ENCODE measurements at regions not wholly inside any gene's neighbourhood (a gene's known extent, or its start where the extent isn't known, plus 50 kb on each side); places are given as distances from the start of the nearest gene placed in this dataset.

DNA sequence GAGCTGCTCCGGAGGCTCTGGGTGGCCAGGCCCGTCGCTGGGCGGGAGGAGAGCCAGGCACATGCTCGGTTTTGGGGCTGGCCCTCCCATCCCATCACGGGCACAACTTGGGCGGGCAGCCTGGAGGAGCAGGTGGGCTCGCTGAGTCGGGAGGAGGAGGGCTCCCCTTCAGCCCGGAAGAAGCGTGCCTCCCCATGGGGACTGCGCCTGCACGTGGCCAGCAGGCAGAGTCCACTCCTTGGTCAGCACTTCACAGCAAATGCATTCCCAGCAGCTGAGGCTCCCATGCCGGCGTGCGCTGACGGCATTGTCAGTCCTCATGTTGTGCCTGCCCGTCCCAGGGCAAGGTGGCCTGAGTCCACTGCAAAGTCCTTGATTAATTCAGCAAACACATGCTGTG lies 1281.7 kb downstream of the BRD1 start:
- Histone ChIP-seq H3K27me3 (peaks cover 0 to 5% (median 0%) of the 10 kb centered on the region in 11 experiments; a peak in 1 of 22 replicates), H4K20me1 (peaks cover 0 to 34% (median 0%) of the 10 kb centered on the region in 11 experiments; a peak in 7 of 22 replicates), H3K4me3 (no peak overlapping the region), H3K9me3 (replicated peaks in 1 of 11) (peaks cover 0 to 10% (median 4%) of the 10 kb centered on the region in 11 experiments; a peak in 6 of 22 replicates), H3K9ac (no peak overlapping the region), H3K36me3 (no peaks in the 10 kb centered on the region), H3K27ac (no peak overlapping the region), H3K4me1 (peaks cover 0 to 47% (median 35%) of the 10 kb centered on the region in 10 experiments; a peak in 15 of 20 replicates), H3K4me2 (peak overlapping the region in 7 of 11 experiments; percentile 2 to 90 (median 79); a peak in 10 of 22 replicates)
- TF ChIP-seq Cebpa-rat (IDR thresholded peaks at IDR 0.05) = no peak

DNA sequence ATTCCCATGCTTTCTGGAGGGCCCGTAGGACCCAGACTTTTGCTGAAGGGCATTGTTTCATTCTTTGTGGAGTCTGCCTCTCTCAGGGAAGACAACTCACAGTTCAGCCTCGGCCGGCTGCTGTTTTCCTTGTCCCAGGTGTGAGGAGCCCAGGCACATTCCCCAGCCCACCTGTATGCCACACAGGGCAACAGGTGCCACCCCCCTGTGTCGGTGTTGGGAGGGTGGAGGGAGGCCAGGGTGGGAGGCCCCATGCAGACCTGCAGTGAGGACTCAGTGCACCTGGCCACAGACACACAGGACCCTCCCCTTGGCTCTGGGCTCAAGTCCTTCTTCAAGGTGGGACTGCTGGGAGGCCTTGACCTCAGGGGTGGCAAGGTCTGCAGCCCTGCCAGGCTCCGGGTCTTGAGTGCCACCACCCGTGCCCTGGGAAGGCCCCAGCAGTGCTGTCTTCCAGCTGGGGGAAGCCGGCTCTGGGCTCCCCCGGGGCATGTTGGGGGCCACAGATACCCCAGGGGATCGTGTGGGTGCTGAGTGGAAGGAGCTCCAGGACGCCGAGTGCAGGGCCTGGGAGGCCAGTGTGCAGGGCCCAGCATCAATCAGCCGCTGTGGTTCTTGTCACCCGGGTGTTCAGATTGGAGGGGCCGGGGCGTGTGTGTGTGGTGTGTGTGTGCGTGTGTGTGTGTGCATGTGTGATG lies 1286.1 kb downstream of the BRD1 start:
- Histone ChIP-seq H4K20me1 (peaks cover 0 to 22% (median 0%) of the 10 kb centered on the region in 11 experiments; a peak in 5 of 22 replicates), H3K27ac (no peak overlapping the region), H3K27me3 (no peaks in the 10 kb centered on the region), H3K36me3 (no peaks in the 10 kb centered on the region), H3K4me2 (peak overlapping the region in 7 of 11 experiments; percentile 22 to 64 (median 55); a peak in 13 of 22 replicates), H3K4me3 (no peak overlapping the region), H3K9ac (no peak overlapping the region), H3K9me3 (replicated peaks in 1 of 11) (peaks cover 0 to 10% (median 4%) of the 10 kb centered on the region in 11 experiments; a peak in 6 of 22 replicates), H3K4me1 (peaks cover 0 to 25% (median 16%) of the 10 kb centered on the region in 10 experiments; a peak in 14 of 20 replicates)
- no peak for TF ChIP-seq Cebpa-rat (IDR thresholded peaks at IDR 0.05)

DNA sequence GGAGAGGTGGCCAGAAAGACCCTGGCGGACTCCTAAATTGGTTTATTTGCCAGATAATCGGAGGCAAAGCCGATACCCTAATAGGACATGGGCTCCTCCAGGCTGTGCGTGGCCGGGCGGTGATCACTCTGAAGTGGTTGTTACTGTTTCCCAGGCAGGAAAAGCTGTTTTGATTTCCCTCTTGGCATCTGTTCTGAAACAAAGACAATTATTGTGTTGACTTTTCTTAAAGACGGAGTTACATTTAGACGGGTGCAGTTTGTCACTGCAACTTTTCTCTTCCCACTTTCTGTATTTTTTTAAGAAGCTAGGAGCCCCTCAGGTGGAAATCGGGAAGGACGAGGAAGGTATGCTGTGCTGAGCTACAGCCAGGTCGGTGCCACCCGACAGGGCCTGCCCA lies 1288.4 kb downstream of the BRD1 start:
- Histone ChIP-seq H3K9ac (no peak overlapping the region), H4K20me1 (peaks cover 0 to 16% (median 0%) of the 10 kb centered on the region in 11 experiments; a peak in 5 of 22 replicates), H3K27me3 (no peaks in the 10 kb centered on the region), H3K27ac (no peak overlapping the region), H3K9me3 (replicated peaks in 1 of 11) (peaks cover 0 to 5% (median 1%) of the 10 kb centered on the region in 11 experiments; a peak in 6 of 22 replicates), H3K4me1 (peaks cover 0 to 16% (median 9%) of the 10 kb centered on the region in 10 experiments; a peak in 12 of 20 replicates), H3K4me3 (no peak overlapping the region), H3K36me3 (no peaks in the 10 kb centered on the region), H3K4me2 (no peak overlapping the region)
- TF ChIP-seq Cebpa-rat (IDR thresholded peaks at IDR 0.05) = no peak

DNA sequence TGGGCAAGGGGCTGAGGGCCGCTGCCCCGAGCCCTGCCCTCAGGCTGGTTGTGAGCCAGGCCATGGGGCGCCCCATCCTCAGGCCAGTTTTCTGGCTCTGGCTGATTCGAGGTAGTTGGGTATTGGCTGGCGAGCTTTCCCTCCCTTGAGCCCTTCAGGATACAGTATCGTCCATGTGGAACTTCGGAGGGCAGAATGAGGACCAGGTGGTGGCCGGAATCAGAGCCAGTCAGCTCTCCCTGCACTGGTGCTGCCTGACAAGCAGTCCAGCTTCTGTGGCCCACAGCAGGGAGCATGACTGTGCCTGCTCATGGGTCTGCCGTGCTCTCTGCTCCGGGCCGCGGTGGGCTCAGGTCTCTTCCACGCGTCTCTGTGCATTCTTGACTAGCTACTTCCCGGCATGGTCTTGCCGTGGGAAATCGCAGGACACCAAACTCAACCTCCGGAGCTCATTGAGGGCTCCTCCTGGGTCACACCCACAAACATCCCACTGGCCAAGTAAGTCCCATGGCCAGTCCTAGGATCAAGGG lies 1289.3 kb downstream of the BRD1 start:
- H3K27ac ChIP-seq = no peak overlapping the region
- no peak overlapping the region for H3K4me3 ChIP-seq
- peaks cover 0 to 16% (median 9%) of the 10 kb centered on the region in 10 experiments; a peak in 12 of 20 replicates for H3K4me1 ChIP-seq
- H3K9ac ChIP-seq = no peak overlapping the region
- peaks cover 0 to 13% (median 0%) of the 10 kb centered on the region in 11 experiments; a peak in 5 of 22 replicates for H4K20me1 ChIP-seq
- H3K36me3 ChIP-seq = no peaks in the 10 kb centered on the region
- no peak overlapping the region for H3K4me2 ChIP-seq
- H3K9me3 ChIP-seq (replicated peaks in 1 of 11) = no peaks in the 10 kb centered on the region
- no peak for TF ChIP-seq Cebpa-rat (IDR thresholded peaks at IDR 0.05)
- no peaks in the 10 kb centered on the region for H3K27me3 ChIP-seq

DNA sequence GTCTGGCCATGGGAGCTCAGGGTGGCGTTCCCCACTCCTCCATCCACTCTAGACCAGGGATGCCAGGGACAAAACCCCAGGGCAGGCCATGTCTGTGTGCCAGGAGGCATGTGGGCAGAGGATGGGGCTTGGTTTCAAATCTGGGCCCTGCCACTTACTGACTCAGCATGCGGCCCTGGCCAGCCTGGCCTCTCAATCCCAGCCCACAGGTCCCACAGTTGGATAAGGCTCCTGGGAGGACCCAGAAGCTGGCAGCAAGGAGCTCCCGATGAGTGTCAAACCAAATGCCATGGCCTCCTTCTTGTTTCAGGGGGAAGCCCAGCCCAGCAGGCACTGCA lies 1290.4 kb downstream of the BRD1 start:
- Histone ChIP-seq H3K9me3 (replicated peaks in 1 of 11) (no peaks in the 10 kb centered on the region), H3K27me3 (no peaks in the 10 kb centered on the region), H3K4me3 (no peak overlapping the region), H3K4me1 (peaks cover 2 to 24% (median 17%) of the 10 kb centered on the region in 10 experiments; a peak in 17 of 20 replicates), H3K9ac (no peak overlapping the region), H4K20me1 (peaks cover 0 to 15% (median 0%) of the 10 kb centered on the region in 11 experiments; a peak in 7 of 22 replicates), H3K4me2 (no peak overlapping the region), H3K36me3 (no peaks in the 10 kb centered on the region), H3K27ac (no peak overlapping the region)
- TF ChIP-seq Cebpa-rat (IDR thresholded peaks at IDR 0.05) = no peak

DNA sequence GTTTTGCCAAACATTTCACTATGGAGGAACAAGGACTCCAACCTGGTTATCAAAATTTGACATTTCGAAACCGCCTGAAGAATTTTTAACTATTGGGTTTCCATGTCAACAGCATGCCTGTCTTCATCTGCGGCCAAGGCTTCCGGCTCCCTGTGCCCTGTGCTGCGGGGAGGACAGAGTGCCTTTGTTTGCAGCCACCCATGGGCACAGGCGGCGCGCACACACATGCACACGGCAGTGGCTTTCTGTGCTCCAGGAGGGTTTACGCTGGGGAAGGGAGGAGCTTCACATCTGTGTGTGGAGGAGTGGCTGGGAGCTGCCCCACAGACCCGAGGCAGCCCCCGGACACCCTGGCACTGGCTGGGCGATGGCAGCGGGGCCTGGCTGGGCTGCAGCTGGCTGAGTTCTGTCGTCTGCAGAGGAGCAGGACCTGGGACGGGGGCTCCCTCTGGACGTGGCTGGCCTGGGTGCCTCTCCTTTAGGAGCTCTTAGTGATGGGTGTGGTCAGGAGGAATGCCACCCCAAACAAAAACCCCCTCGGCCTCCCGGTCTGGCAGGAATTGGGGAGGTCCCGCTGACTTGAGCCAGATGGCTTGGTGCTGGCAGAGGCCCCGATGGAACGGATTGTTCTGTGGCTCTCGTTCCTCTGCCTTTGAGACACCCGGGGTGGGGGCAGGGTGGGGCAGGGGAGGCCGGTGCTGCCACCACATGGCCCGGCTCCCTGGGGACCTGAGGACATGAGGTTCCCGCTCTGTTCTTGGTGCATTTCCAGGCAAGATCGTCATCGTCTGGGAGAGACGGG lies 1290.9 kb downstream of the BRD1 start:
- Histone ChIP-seq H3K4me3 (no peak overlapping the region), H3K27ac (no peak overlapping the region), H3K4me1 (peaks cover 7 to 24% (median 19%) of the 10 kb centered on the region in 10 experiments), H3K4me2 (no peak overlapping the region), H4K20me1 (peaks cover 0 to 21% (median 5%) of the 10 kb centered on the region in 11 experiments; a peak in 12 of 22 replicates), H3K36me3 (no peaks in the 10 kb centered on the region), H3K27me3 (peaks cover 0 to 3% (median 0%) of the 10 kb centered on the region in 11 experiments; a peak in 7 of 22 replicates), H3K9ac (no peak overlapping the region), H3K9me3 (replicated peaks in 1 of 11) (no peaks in the 10 kb centered on the region)
- TF ChIP-seq Cebpa-rat (IDR thresholded peaks at IDR 0.05) = no peak

DNA sequence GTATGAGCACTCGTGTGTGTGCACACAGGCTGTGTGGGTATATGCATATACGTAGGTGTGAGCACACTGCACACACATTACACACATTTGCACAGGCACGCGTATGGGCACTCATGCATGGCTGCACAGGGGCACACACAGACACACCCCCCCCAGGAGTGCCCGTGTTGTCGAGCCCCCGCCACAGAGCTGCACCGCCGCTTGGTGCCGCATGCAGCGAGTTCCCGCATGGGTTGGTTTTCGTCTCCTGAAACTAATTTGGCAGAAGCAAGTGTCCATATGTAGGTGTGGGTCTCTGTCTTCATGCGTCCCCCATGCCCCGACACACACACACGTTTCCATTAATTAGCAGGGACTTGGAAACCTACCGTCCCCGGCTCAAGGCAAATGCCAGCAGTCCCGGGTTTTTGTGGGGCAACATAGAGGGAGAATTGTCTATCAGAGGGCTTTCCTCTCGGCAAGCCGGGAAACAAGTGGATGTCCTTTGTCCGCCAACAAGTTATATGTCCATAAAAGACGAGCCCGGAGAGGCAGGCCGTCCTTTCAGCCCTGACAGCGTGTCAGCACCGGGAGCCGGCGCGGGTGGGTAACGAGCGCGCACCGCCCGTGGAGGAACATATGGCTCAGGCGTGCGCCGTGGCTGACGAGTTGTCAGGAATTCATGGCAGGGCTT lies 1291.7 kb downstream of the BRD1 start:
- H3K36me3 ChIP-seq = no peaks in the 10 kb centered on the region
- H3K4me3 ChIP-seq = no peak overlapping the region
- H3K4me1 ChIP-seq = peaks cover 14 to 24% (median 21%) of the 10 kb centered on the region in 10 experiments
- H3K4me2 ChIP-seq = no peak overlapping the region
- H4K20me1 ChIP-seq = peaks cover 0 to 23% (median 12%) of the 10 kb centered on the region in 11 experiments; a peak in 14 of 22 replicates
- no peak overlapping the region for H3K9ac ChIP-seq
- peaks cover 0 to 10% (median 0%) of the 10 kb centered on the region in 11 experiments; a peak in 8 of 22 replicates for H3K27me3 ChIP-seq
- no peak for TF ChIP-seq Cebpa-rat (IDR thresholded peaks at IDR 0.05)
- no peaks in the 10 kb centered on the region for H3K9me3 ChIP-seq (replicated peaks in 1 of 11)
- no peak overlapping the region for H3K27ac ChIP-seq

DNA sequence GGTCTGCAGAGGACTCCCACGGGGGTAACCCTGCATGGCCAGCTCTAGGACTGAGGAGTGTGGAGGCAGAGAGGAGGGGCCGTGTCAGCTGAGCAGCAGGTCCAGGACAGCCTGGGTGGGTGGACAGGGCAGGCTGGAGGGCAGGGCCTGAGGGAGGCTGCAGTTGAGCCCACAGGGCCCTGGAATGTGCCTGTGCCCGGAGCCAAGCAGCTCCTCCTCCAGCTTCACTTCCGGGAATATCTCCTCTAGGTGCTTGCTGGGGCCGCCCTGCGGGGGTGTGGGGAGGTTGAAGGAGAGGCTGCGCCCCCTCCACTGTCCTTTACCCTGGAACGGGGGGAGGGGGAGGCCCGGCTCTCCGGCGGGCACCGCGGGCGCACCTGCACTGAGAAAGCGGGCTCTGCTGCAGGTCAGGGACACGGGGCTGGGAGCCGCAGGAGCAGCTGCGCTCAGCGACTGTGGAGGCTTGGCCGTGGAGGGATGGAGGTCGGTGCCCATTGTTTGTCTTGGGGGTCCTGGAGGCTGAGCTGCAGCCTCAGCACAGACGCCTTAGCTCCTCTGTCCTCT lies 1293.2 kb downstream of the BRD1 start:
- Histone ChIP-seq H3K27ac (no peak overlapping the region), H3K9ac (no peak overlapping the region), H3K4me3 (no peak overlapping the region), H3K9me3 (replicated peaks in 1 of 11) (no peaks in the 10 kb centered on the region), H3K27me3 (peaks cover 0 to 25% (median 0%) of the 10 kb centered on the region in 11 experiments; a peak in 8 of 22 replicates), H4K20me1 (peaks cover 0 to 38% (median 21%) of the 10 kb centered on the region in 11 experiments; a peak in 14 of 22 replicates), H3K36me3 (no peaks in the 10 kb centered on the region), H3K4me2 (no peak overlapping the region), H3K4me1 (peaks cover 14 to 34% (median 25%) of the 10 kb centered on the region in 10 experiments)
- no peak for TF ChIP-seq Cebpa-rat (IDR thresholded peaks at IDR 0.05)
